HG02610 (cell line): ENCODE measurements at regions not wholly inside any gene's neighbourhood (a gene's known extent, or its start where the extent isn't known, plus 50 kb on each side); places are given as distances from the start of the nearest gene placed in this dataset.

Experiments used
- ATAC-seq: cut with Tn5 transposase; IDR thresholded peaks from one replicate; pipeline ENCODE4 v1.9.1; 2021; ENCODE audit warnings: mild to moderate bottlenecking, moderate library complexity; ENCODE audit not compliant: unreplicated experiment

DNA sequence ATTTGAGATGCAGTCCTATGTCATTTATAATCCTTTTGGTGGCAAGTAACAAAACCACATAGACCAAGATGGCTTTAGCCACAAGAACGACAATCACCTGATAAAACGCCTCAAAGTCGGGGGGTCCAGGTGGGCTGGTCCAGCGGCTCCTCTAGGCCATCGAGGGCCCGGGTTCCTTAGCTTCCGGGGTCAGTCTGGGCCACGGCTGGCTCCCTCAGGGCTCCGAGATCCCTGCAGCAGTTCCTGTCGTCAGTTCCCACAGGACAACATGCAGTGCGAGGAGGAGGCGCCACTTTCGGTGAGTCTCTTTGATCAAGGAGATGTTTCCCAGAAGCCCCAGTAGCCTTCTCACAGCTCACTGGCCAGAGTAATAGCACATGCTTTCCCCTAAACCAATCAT lies 574.6 kb downstream of the AACS start:
- ATAC-seq = no peak

DNA sequence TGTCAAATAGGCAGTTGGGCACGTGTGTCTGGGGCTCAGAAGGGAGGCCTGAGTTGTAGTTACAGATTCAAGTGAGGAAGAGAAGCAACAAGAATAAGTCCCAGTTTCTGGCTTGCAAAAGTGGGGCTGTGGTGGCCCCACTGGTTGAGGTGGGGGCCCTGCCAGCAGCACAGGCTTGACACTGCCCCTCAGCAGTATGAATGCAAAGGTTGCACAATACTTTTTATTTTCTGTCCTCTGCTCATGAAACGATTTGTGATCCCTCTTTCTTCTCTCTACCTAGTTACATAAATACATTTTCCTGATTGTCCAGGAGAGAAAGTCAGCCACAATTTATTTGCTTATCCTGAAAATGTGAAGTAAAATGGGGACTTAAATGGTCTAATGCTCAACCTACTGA lies 577.8 kb downstream of the AACS start:
- ATAC-seq = no peak

DNA sequence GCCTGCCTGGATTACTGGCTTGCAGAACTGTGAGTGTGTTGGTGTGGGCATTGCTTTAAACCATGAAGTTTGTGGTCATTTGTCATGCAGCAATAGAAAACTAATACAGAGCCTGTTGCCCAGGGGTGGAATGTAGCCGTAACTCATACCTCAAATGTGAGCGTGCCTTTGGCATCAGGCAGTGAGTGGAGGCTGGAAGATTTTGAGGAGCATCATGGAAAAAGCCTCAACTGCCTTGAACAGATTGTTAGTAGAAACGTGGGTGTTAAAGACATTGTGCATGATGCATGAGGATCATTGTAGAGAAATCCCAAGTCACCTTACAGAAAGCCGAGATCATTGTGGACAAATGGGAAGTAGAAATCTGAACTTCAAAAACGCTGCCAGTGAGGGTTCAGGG lies 580.5 kb downstream of the AACS start:
- no peak for ATAC-seq

DNA sequence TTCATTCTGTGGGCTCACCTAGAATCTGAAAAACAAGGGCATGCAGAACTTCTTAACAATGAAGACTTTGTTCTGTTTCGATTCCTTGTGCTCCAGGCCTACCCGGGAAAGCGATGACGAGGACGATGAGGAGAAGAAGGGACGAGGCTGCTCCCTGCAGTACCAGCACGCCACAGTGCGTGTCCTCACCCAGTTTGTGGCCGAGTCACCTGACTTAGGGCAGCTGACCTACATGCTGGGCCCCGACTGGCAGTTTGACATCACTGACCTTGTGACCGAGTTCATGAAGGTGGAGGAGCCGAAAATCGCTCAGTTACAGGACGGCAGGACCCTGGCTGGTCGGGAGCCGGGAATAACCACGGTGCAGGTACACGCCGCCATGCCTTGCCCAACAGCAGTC lies 585.4 kb downstream of the AACS start:
- ATAC-seq = no peak

DNA sequence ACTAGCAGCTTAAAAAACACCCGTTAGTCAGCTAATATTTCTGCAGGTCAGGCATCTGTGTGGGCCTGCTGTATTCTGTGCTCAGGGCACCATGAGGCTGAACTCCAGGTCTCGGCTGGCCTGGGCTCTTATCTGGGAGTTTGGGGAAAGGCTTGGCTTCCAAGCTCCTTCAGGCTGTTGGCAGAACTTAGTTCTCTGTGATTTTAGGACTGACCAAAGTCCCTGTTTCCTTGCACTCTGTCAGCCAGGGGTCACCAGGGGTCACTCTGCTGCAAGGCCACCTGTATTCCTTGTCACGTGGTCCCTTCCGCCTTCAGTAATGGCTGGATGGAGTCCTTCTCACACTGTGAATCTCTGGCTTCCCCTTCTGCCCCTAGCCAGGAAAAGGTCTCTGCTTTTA lies 586.4 kb downstream of the AACS start:
- ATAC-seq = no peak

DNA sequence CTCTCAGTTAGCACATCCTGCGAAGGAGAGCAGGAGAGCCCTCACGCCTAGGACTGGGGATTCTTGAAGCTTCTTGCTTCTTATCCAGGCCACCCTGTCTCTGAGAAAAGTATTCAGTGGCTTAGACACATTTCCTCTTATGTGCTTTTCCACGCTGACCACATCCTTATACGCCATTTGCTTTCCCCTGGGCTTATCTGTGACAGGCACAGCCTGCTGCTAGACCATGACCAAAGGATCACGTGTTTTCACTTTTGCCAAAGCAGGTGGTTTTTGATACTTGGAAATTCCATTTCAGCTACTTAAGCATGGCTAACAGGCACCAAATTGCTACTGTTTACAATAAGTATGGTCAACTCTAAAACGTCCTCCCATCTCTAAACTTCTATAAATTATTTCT lies 587.4 kb downstream of the AACS start:
- ATAC-seq = no peak

DNA sequence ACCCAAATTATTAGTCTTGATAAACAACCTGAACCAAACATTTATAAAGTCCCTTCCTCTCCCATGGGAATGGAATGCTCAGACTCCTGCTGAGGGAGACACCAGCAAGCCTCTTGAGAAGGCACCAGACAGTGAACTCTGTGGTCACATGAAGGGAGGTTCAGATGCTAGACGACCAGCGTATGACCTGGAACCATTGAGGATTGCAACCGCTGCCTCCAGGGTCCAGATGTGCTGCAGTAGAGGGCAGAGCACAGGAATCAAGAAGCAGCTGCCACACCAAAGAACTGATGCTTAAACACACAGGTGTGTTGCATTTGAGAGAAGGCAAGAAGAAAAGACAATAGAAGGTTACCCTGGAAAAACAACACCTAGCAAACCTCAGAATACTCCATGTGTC lies 592.4 kb downstream of the AACS start:
- no peak for ATAC-seq

DNA sequence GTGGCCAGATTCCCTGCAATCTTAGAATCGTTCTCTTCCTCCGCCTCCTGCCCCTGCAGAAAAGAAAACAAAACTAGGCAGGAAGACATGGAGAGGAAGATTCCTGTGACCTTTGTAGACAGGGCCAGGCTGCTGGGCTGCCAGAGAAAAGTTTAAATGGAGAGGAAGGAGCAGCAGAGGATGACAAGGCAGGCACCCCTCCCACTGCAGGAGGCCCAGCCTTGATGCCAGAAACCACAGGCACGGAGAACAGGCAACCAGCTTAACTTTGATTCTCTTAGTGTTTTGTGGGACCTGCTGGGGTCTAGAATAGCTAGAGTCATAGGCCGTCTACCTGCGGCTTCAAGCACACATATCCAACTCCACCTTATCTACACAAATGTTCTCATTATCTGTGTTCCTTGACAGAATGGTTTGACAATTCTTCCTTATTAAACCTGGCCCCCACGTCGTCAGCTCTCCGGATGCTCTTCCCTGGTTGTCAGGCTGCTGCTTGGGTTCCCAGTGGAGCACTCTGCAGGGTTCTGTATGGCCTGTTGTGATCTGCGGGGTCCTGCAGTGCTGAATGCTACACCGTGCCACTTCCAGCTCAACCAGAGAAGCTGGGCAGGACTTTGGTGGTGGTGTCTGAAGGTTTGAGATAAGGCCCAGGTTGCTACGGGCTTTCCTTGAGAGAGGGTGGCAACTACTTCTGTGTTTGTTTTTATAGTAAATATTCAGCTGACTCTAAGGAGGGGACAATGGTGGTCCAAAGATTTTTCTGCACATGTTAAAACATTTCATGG lies 609.5 kb downstream of the AACS start:
- no peak for ATAC-seq

DNA sequence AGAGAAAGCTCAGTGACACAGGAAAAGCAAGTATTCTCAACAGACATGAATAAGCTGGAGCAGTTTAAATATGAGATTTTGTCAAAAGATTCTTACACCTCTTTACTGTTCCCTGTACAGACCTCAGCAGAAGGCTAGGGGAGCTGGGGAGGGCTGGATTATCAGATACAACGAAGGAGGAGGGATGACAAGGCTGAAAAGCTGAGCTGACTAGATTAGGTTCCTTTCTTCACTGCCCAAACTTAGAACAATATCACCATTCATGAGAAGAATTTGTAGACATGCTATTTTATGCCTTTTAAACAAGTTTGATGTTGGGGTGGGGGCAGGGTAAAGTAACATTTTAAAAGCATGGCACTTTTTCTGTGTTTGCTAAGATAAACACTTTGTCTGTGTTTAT lies 611.1 kb downstream of the AACS start:
- ATAC-seq = no peak

DNA sequence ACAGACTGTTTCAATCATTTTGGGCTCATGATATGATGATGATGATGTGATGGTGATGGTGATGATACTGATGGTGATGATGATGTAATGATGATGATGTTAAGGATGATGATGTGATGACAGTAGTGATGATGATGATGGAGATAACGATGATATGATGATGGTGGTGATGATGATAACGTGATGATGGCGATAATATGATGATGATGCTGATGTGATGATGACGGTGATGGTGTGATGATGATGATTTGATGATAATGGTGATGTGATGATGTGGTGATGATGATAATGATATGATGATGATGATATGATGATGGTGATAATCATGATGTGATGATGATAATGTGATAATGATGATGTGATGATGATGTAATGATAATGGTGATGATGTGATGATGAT lies 612.6 kb downstream of the AACS start:
- ATAC-seq = no peak

DNA sequence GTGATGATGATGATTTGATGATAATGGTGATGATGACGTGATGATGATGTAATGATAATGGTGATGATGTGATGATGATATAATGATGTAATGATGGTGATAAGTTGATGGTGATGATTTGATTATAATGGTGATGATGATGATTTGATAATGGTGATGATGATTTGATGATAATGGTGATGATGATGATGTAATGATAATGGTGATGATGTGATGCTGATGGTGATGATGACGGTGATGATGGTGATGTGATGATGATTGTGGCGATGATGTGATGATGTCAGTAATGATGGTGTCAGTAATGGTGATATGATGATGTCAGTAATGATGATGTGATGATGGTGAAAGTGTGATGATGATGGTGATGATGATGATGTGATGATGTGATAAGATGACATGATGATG lies 613.4 kb downstream of the AACS start:
- ATAC-seq = no peak

DNA sequence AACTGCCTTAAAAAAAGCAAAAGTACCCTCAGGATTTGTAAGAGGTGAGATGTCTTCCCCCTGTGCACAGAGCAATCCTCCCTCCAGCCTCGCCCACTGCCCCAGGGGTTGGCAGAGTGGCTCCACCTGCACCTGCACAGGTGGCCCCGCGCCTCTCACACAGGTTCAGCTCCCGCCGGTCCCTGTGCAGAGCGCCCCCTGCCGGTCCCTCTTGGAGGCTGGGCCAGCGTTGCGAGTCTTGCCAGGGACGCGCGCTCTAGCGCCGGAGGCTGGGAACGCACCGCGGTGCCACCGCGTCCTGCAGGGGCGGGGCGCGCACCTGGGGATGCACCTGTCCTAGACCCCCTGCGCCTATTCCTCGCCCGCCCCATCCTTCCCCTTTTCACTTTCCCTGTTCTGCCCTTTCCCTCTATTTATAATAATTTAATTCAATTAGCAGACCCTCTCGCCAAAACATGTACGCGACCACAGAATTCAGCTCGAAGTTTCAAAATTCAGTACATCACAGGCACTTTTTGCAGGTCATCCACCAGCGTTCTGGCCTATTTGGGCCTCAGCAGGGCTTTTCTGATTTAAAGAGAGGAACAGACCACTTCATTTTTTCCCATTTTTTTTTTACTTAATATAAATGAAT lies 618.6 kb downstream of the AACS start:
- peak; percentile 58 for ATAC-seq

DNA sequence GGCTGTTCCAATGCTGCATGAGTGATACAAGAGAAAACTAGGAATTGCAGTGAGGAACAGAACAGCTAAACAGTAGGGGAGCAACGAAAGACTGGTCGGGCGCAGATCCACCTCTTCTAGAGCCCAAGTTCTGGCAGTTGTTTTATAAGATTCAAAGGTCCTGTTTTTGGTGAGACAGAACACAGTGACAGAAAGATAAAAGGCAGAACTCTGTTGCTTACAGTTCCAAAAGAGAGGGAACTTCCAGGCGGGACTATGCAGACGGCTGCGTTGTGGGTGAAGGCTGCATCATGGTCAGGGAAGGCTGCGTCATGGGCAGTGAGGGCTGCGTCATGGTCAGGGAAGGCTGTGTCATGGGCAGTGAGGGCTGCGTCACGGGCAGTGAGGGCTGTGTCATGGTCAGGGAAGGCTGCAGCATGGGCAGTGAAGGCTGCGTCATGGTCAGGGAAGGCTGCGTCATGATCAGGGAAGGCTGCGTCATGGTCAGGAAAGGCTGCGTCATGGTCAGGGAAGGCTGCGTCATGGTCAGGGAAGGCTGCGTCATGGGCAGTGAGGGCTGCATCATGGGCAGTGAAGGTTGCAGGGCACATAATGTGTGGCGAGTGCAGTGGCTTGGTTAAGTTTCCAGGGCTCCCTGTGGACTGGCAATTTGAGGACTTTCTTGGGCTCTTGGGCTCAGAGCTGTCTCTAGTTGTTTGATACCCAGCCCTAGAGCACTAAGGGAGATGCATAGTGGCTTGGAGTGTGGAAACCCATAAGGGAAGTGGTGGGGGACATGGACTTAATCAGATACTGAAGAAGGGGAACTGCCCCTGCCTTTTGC lies 619.9 kb downstream of the AACS start:
- ATAC-seq = no peak

DNA sequence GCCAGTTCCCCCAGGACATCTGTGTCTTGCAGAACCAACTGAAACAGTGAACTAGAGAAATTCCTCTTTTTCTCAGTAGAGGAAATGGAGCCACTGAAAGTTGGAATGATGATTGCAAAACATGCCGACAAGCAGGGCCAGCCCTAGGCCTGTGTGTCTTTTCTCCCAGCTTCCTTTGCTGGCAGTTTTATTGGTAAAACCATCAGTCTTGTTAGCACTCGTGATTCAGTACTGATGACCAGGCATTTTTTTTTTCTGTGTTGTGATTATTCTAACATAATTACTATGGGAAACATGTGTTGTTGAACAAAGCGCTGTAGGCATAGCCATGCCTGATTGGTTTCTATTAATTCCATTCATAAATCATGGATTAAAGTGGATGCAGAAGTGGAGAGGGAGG lies 620.7 kb downstream of the AACS start:
- no peak for ATAC-seq

DNA sequence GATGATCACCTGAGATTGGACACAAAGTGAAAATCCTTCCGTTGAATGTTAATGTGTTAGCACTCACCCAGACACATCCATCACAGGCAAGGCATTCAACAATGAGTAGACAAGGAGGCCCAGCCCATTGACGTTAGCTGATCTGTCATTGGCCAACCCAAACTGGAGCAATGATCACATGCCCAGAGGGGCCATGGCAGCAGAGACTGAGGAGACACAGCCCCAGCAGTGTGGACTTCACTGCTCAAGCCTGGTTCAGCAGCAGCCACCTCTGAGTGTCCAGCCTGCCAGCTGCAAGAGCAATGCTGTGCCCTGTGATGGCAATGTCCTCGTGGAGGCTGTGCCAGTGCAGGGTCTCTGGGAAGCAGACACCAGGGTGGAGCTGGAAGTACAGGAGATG lies 622.2 kb downstream of the AACS start:
- no peak for ATAC-seq

DNA sequence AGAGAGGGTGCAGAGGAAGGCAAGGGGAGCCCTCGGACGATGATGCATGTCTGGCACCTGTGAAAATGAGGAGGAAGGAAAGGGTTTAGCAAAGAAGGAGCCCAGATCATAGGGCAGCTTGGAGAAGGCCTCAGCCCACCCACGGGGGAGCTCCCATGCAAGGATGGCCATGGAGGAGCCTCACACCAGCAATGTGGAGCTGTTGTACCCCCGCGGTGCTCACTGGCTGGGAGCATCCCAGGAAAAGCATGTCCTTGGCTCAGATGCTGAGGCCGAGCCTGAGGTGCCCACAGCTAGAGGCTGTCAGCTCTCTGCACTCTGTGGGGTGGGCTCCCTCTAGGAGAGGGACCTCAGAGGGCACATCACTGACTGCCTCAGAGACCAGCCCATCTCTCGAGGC lies 622.6 kb downstream of the AACS start:
- no peak for ATAC-seq

DNA sequence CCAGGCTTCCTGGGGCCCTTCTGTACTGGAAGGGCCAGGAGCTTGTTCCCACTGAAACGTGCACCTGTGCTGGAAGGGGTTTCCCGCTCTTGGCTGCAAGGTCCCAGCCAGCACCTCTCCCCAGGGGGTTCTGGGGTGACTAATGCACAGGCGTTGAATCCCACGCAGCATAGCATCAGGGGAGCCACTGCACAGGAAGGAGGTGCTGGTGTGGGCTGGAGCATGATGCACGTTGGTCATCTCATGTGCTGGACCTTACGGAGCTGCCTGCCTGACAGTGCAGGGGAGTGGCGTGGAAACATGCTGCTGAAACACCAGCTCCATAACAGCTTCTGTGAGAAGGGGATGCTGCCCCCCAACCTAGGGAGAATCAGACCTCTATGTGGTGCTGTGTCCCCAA lies 623.0 kb downstream of the AACS start:
- ATAC-seq = no peak

DNA sequence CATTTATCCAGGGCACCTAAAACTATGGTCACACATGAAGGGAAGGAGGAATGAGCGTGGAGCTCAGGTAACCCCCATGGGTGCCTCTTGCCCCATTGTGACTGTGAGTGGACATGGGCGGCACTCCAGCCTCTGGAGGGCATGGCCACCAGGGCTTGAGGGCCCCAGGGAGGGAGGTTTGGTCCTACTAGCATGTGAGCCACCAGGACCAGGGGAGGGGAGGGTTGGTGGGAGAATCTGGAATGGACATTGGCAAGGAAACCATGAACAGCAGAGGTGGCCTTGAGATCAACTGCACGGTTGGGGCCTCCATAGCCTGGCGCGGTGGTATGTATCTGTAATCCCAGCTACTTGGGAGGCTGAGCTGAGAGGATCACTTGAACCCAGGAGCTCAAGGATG lies 623.6 kb downstream of the AACS start:
- ATAC-seq = no peak

DNA sequence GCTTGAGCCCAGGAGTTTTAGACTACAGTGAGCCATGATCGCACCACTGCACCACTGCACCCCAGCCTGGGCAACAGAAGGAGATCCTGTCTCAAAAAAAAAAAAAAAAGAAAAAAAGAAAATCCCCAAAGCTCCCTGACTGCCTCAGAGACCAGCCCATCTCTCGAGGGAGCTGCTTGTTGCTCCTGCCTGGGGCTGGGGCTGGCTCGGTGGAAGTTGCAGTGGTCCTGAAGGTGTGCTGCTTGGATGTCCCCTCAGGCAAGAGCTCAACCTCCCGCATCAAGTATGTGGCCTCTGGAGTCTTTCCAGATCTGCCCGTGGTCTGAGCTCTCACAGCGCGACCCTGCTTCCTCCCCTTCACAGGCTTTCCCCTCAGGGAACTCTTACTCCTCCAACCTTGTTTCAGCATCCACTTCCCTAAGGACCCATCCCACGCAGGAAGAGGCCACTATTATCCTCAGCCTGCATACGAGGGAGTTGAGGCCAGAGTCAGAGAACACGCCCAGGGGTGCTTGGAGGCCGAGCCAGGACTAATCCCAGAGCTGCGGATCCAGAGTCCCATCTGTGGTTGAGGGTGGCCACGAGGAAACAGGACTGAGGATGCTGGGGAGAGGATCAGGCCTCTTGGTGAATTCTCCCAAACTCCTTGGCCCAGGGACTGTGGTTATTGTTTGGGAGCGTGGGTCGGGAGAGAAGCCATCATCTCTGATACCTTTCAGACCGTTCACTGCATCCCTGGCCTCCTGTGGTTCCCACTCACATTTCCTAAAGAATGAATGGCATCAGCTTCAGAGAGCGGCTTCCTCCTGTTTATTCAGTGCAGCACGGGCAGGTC lies 624.6 kb downstream of the AACS start:
- ATAC-seq = no peak

DNA sequence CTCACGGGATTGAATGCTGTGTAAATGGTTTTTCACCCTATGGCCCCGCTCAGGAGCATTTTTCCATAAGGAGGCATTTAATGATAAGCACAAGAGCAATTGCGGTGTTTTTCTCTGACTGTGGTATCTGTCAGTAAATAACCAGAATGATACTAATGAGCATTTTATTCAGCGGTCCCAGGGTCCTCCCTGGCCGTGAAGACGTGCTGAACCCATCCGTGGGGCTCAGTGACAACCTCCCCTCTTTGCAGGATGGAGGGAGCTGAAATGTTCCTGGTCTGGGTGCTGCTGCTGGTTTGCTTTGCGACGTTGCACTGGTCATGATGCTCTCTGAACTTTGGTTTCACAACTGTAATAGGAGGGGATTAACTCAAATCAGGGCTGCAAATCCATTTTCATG lies 625.6 kb downstream of the AACS start:
- no peak for ATAC-seq

DNA sequence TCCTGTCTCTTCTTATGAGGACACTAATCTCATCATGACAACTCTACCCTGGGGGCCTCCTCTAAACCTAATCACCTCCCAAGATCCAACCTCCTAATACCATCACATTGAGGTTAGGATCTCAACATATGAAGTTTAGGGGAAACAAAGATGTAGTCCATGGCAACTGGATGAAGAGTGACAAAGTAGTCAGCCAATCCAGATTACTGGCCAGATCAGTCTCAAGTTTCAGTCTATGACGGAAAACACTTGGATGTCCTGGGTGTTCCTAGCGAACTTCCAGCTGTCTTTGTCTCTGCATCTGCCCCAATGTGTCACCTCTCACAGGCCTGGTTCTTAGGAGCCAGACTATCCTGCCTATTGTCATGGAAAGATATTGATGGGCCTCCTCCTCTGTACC lies 630.8 kb downstream of the AACS start:
- ATAC-seq = no peak
